Endothelial cell of umbilical vein (primary cell): ENCODE measurements at regions not wholly inside any gene's neighbourhood (a gene's known extent, or its start where the extent isn't known, plus 50 kb on each side); places are given as distances from the start of the nearest gene placed in this dataset.

ENCODE experiments used
- BruUV-seq: library from RNA; stranded (reverse); fragments of 400-500 nt; replicated peaks from 2 replicates; lab custom pipeline; 2021; lab: Mats Ljungman, UMichigan
- CTCF ChIA-PET: fragments of 300-600, 350-600 bp; sonication (Branson Sonifier 250); formaldehyde crosslinking; loops from one replicate; lab custom pipeline; 2021; ENCODE audit warnings: antibody characterized with exemption, inconsistent platforms; lab: Charles Lee
- POLR2A ChIA-PET: fragments of 300-600, 350-600 bp; sonication (Branson Sonifier 250); formaldehyde crosslinking; loops from one replicate; lab custom pipeline; 2021; ENCODE audit warnings: antibody characterized with exemption, inconsistent platforms; lab: Charles Lee
- DNase-seq: peaks from one replicate; pipeline ENCODE4 v3.0.0-alpha.2; 2011; ENCODE audit warnings: low read depth, low spot score
- FAIRE-seq: peaks from 2 replicates; lab custom pipeline; 2011; peaks lifted over from hg19 to GRCh38; lab: Jason Lieb, UNC
- H2AFZ ChIP-seq: 2 replicates; pipeline ENCODE4 v1.6.0; 2012; ENCODE audit warnings: low read depth, low read length, control low read depth, inconsistent platforms
- H3K27ac ChIP-seq: 2 replicates; pipeline ENCODE4 v1.5.1; 2011; ENCODE audit warnings: low read depth, mild to moderate bottlenecking, control low read depth, low read length, moderate library complexity; ENCODE audit not compliant: insufficient read depth
- H3K27me3 ChIP-seq, 2 experiments: 2 replicates each; pipeline versions ENCODE4 v1.6.0 to v1.6.1; 2011; ENCODE audit warnings: low read length in 2 of 2, mixed read lengths in 1 of 2; ENCODE audit not compliant: control insufficient read depth in 2 of 2, insufficient read depth in 2 of 2
- H3K36me3 ChIP-seq, 2 experiments: 2 replicates in 1 of 2; 3 replicates in 1 of 2; pipeline ENCODE4 v1.5.1; 2011; ENCODE audit warnings: low read length in 2 of 2, mild to moderate bottlenecking in 1 of 2, moderate library complexity in 1 of 2; ENCODE audit not compliant: control insufficient read depth in 2 of 2, insufficient read depth in 2 of 2; ENCODE audit errors: extremely low read depth in 1 of 2
- H3K4me1 ChIP-seq: 3 replicates; pipeline ENCODE4 v1.5.1; 2011; ENCODE audit warnings: mild to moderate bottlenecking, low read length; ENCODE audit not compliant: control insufficient read depth, insufficient read depth; ENCODE audit errors: extremely low read depth
- H3K4me2 ChIP-seq: 2 replicates; pipeline ENCODE4 v1.6.1; 2011; ENCODE audit warnings: low read length, control low read depth, mixed read lengths; ENCODE audit not compliant: insufficient read depth
- H3K4me3 ChIP-seq, 3 experiments: fragments of 200-600 bp in 1 of 3; sonication (generic), shearing (Covaris generic) in 1 of 3; replicated peaks in 1 of 3; 2 replicates each; pipeline ENCODE4 v1.5.1; 2011 to 2016; ENCODE audit warnings: control low read depth in 3 of 3, low read length in 3 of 3, mild to moderate bottlenecking in 2 of 3, inconsistent platforms in 1 of 3, low read depth in 1 of 3, moderate library complexity in 1 of 3; ENCODE audit not compliant: insufficient read depth in 1 of 3
- H3K79me2 ChIP-seq: 2 replicates; pipeline ENCODE4 v1.6.0; 2012; ENCODE audit warnings: low read length, inconsistent platforms; ENCODE audit not compliant: control insufficient read depth, insufficient read depth
- H3K9ac ChIP-seq: replicated peaks from 2 replicates; pipeline ENCODE3; 2011; ENCODE audit warnings: low read length, control low read depth; ENCODE audit not compliant: insufficient read depth; ENCODE audit errors: extremely low read depth
- H3K9me1 ChIP-seq: replicated peaks from 3 replicates; pipeline ENCODE4 v1.6.0; 2011; ENCODE audit warnings: mild to moderate bottlenecking, low read length; ENCODE audit not compliant: control insufficient read depth, insufficient read depth; ENCODE audit errors: extremely low read depth
- H3K9me3 ChIP-seq: replicated peaks from 2 replicates; pipeline ENCODE4 v1.5.1; 2012; ENCODE audit warnings: low read length, inconsistent platforms; ENCODE audit not compliant: control insufficient read depth, insufficient read depth
- H4K20me1 ChIP-seq: replicated peaks from 2 replicates; pipeline ENCODE3; 2011; ENCODE audit warnings: mild to moderate bottlenecking, low read length; ENCODE audit not compliant: control insufficient read depth, insufficient read depth; ENCODE audit errors: extremely low read depth
- EZH2 ChIP-seq: IDR thresholded peaks from 2 replicates; pipeline ENCODE4 v1.6.1; 2012; ENCODE audit warnings: borderline replicate concordance, low read depth, mild to moderate bottlenecking, moderate library complexity, low read length, inconsistent platforms; ENCODE audit not compliant: severe bottlenecking
- FOS ChIP-seq: IDR thresholded peaks from 2 replicates; pipeline ENCODE4 v1.6.1; 2011; ENCODE audit warnings: mild to moderate bottlenecking, low read length, moderate library complexity, borderline replicate concordance; ENCODE audit not compliant: insufficient read depth
- GATA2 ChIP-seq: IDR thresholded peaks from 2 replicates; pipeline ENCODE4 v1.7.0; 2011; ENCODE audit warnings: low read depth, mild to moderate bottlenecking, moderate library complexity, mixed read lengths, low read length; ENCODE audit not compliant: insufficient read length, insufficient read depth
- JUN ChIP-seq: IDR thresholded peaks from 2 replicates; pipeline ENCODE4 v1.6.1; 2011; ENCODE audit warnings: borderline replicate concordance, low read depth; ENCODE audit not compliant: insufficient read length, insufficient read depth
- MYC ChIP-seq: IDR thresholded peaks from one replicate; pipeline ENCODE4 v1.6.1; 2011; ENCODE audit warnings: mild to moderate bottlenecking, low read depth, low read length
- POLR2A ChIP-seq: IDR thresholded peaks from 2 replicates; pipeline ENCODE4 v1.6.1; 2012; ENCODE audit warnings: low read depth, mild to moderate bottlenecking, control low read depth, low read length
- POLR2AphosphoS5 ChIP-seq: IDR thresholded peaks from 2 replicates; pipeline ENCODE4 v1.6.1; 2012; ENCODE audit warnings: low read depth, mild to moderate bottlenecking, control low read depth, low read length, moderate library complexity; ENCODE audit not compliant: insufficient read depth
- dilution Hi-C: fragments of 300-500 bp; cut with MboI; formaldehyde crosslinking; loops from one replicate; pipeline ENCODE4 v1.15.0; 2019; ENCODE audit warnings: low sequenced_read_pairs; ENCODE audit not compliant: extremely low pct_ligation_motif_present
- intact Hi-C: fragments of 100-400 bp; cut with micrococcal nuclease; formaldehyde crosslinking; loops from one replicate; pipeline ENCODE4 v1.10.0; 2022
- TF ChIP-seq, protein P1 (sequence below), 2 donors: IDR thresholded peaks; 1 replicate in 1 of 2; 2 replicates in 1 of 2; pipeline ENCODE4 v1.5.1; 2011; ENCODE audit warnings: low read length in 2 of 2, mild to moderate bottlenecking in 2 of 2, moderate library complexity in 2 of 2, control low read depth in 1 of 2, inconsistent platforms in 1 of 2, low read depth in 1 of 2; ENCODE audit not compliant: insufficient read depth in 1 of 2; ENCODE audit errors: extremely low read depth in 1 of 2
- TF ChIP-seq, protein P2 (sequence below): IDR thresholded peaks from 2 replicates; pipeline ENCODE4 v1.6.1; 2011; ENCODE audit not compliant: insufficient read depth, insufficient read length

DNA sequence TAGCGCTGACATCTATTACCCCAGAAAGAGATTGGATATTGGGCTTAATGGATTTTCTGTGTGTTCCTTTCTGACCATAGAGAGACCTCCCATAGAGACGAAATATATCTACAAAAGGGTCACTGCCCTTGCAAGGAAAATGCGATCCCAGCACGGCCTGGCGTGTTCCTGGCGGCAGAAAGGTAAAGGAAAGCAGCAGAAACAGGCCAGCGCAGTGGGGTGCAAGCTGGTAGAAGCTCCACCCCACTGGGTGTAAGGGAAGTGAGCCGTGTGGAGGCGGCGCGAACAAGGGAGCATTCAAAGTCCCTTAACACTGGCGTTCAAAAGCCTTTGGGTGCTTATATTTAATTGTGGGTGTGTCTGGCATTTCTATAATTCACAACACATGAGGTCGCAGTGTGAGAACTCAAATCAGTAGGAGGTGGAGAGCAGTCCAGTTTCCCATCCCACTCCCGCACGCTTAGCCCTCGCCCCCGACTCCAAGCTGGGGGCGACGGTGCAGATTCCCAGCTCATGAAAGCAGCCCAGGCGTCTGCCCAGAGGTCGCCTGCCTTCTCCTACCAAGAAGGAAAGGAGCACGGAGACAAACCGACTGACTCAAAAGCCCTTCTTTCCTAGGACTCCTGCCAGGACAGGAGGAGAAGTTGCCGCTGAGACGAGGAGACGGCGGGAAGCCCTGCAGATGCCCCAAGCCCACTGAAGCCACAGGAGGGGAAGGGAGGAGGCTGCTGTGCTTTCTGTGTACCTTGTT, 478.4 kb downstream of the FOXO1 start:
- POLR2A ChIA-PET = no interaction called here

More for the DNA sequence above, 478.4 kb downstream of the FOXO1 start:
- Histone ChIP-seq H3K27me3 (no peaks in the 10 kb centered on the region), H3K9me3 (no peaks in the 10 kb centered on the region), H3K36me3 (no peaks in the 10 kb centered on the region), H3K4me2 (no peak overlapping the region), H3K4me1 (peaks cover 30% of the 10 kb centered on the region), H3K27ac (no peak overlapping the region), H2AFZ (no peak overlapping the region), H4K20me1 (no peaks in the 10 kb centered on the region), H3K9ac (no peak overlapping the region), H3K9me1 (no peaks in the 10 kb centered on the region), H3K4me3 (no peak overlapping the region), H3K79me2 (no peaks in the 10 kb centered on the region)
- CTCF ChIA-PET = no interaction called here
- intact Hi-C loops (no loop called here), dilution Hi-C loops (no loop called here)
- no peak for FAIRE-seq
- no peak for TF ChIP-seq POLR2A
- no peak for TF ChIP-seq FOS
- no peak for TF ChIP-seq EZH2
- no peak for TF ChIP-seq MYC
- TF ChIP-seq GATA2 = no peak
- TF ChIP-seq, protein P1, sequence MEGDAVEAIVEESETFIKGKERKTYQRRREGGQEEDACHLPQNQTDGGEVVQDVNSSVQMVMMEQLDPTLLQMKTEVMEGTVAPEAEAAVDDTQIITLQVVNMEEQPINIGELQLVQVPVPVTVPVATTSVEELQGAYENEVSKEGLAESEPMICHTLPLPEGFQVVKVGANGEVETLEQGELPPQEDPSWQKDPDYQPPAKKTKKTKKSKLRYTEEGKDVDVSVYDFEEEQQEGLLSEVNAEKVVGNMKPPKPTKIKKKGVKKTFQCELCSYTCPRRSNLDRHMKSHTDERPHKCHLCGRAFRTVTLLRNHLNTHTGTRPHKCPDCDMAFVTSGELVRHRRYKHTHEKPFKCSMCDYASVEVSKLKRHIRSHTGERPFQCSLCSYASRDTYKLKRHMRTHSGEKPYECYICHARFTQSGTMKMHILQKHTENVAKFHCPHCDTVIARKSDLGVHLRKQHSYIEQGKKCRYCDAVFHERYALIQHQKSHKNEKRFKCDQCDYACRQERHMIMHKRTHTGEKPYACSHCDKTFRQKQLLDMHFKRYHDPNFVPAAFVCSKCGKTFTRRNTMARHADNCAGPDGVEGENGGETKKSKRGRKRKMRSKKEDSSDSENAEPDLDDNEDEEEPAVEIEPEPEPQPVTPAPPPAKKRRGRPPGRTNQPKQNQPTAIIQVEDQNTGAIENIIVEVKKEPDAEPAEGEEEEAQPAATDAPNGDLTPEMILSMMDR (IDR thresholded peaks at IDR 0.05; ENCODE audit: extremely low read depth in 1 of 2, insufficient read depth in 1 of 2, low read depth in 1 of 2, low read length in 2 of 2) = no peak
- no peak for TF ChIP-seq JUN
- TF ChIP-seq, protein P2, sequence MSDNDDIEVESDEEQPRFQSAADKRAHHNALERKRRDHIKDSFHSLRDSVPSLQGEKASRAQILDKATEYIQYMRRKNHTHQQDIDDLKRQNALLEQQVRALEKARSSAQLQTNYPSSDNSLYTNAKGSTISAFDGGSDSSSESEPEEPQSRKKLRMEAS = no peak
- no peak for TF ChIP-seq POLR2AphosphoS5
- BruUV-seq = no TSS peak
- DNase-seq = no peak
